ENCODE measurements at regions not wholly inside any gene's neighbourhood (a gene's known extent, or its start where the extent isn't known, plus 50 kb on each side); places are given as distances from the start of the nearest gene placed in this dataset.

GRCh38 chr10:116001262-116001857 lies 271.6 kb downstream of the GFRA1 start:
- no peak for FAIRE-seq
- H3K9ac ChIP-seq (replicated peaks; ENCODE audit: extremely low read depth, insufficient read depth, low read length) = no peak overlapping the region
- POLR2A ChIA-PET = no interaction called here
- no peak overlapping the region for H3K4me2 ChIP-seq (ENCODE audit: insufficient read depth, low read length)
- BruUV-seq (replicated peaks) = no TSS peak
- no peaks in the 10 kb centered on the region for H3K79me2 ChIP-seq (ENCODE audit: control insufficient read depth, insufficient read depth, low read length)
- no peaks in the 10 kb centered on the region for H3K9me3 ChIP-seq (replicated peaks; ENCODE audit: control insufficient read depth, insufficient read depth, low read length)
- no peak overlapping the region for H3K27ac ChIP-seq (ENCODE audit: insufficient read depth, low read depth, low read length)
- TF ChIP-seq MYC (IDR thresholded peaks at IDR 0.05; ENCODE audit: low read depth, low read length) (no peak), EZH2 (IDR thresholded peaks at IDR 0.05; ENCODE audit: borderline replicate concordance, low read depth, low read length, severe bottlenecking) (no peak), POLR2AphosphoS5 (IDR thresholded peaks at IDR 0.05; ENCODE audit: insufficient read depth, low read depth, low read length) (no peak), FOS (IDR thresholded peaks at IDR 0.05; ENCODE audit: borderline replicate concordance, insufficient read depth, low read length) (no peak), MAX (IDR thresholded peaks at IDR 0.05; ENCODE audit: insufficient read depth, insufficient read length) (no peak), JUN (IDR thresholded peaks at IDR 0.05; ENCODE audit: borderline replicate concordance, insufficient read depth, insufficient read length, low read depth) (no peak), GATA2 (IDR thresholded peaks at IDR 0.05; ENCODE audit: insufficient read depth, insufficient read length, low read depth, low read length) (no peak), POLR2A (IDR thresholded peaks at IDR 0.05; ENCODE audit: low read depth, low read length) (no peak)
- TF ChIP-seq, protein P1, sequence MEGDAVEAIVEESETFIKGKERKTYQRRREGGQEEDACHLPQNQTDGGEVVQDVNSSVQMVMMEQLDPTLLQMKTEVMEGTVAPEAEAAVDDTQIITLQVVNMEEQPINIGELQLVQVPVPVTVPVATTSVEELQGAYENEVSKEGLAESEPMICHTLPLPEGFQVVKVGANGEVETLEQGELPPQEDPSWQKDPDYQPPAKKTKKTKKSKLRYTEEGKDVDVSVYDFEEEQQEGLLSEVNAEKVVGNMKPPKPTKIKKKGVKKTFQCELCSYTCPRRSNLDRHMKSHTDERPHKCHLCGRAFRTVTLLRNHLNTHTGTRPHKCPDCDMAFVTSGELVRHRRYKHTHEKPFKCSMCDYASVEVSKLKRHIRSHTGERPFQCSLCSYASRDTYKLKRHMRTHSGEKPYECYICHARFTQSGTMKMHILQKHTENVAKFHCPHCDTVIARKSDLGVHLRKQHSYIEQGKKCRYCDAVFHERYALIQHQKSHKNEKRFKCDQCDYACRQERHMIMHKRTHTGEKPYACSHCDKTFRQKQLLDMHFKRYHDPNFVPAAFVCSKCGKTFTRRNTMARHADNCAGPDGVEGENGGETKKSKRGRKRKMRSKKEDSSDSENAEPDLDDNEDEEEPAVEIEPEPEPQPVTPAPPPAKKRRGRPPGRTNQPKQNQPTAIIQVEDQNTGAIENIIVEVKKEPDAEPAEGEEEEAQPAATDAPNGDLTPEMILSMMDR (IDR thresholded peaks at IDR 0.05; ENCODE audit: extremely low read depth in 1 of 2, insufficient read depth in 1 of 2, low read depth in 1 of 2, low read length in 2 of 2) = no peak
- no peak overlapping the region for H3K4me3 ChIP-seq (replicated peaks in 1 of 3; ENCODE audit: insufficient read depth in 1 of 3, low read depth in 1 of 3, low read length in 3 of 3)
- no peak overlapping the region for H2AFZ ChIP-seq (ENCODE audit: low read depth, low read length)
- CTCF ChIA-PET = no interaction called here
- no peaks in the 10 kb centered on the region for H3K4me1 ChIP-seq (ENCODE audit: control insufficient read depth, extremely low read depth, insufficient read depth, low read length)
- no peaks in the 10 kb centered on the region for H3K27me3 ChIP-seq (ENCODE audit: control insufficient read depth in 2 of 2, insufficient read depth in 2 of 2, low read length in 2 of 2)
- H3K9me1 ChIP-seq (replicated peaks; ENCODE audit: control insufficient read depth, extremely low read depth, insufficient read depth, low read length) = no peaks in the 10 kb centered on the region
- no peaks in the 10 kb centered on the region for H4K20me1 ChIP-seq (replicated peaks; ENCODE audit: control insufficient read depth, extremely low read depth, insufficient read depth, low read length)
- no peaks in the 10 kb centered on the region for H3K36me3 ChIP-seq (ENCODE audit: control insufficient read depth in 2 of 2, extremely low read depth in 1 of 2, insufficient read depth in 2 of 2, low read length in 2 of 2)
- dilution Hi-C loops (cut with MboI; ENCODE audit: extremely low pct_ligation_motif_present, low sequenced_read_pairs) = no loop called here
- no peak for DNase-seq (ENCODE audit: low read depth, low spot score)
- intact Hi-C loops (cut with micrococcal nuclease) = no loop called here

Measured in endothelial cell of umbilical vein (primary cell).